GM21528 (cell line): ENCODE measurements at regions not wholly inside any gene's neighbourhood (a gene's known extent, or its start where the extent isn't known, plus 50 kb on each side); places are given as distances from the start of the nearest gene placed in this dataset.
A peak's percentile ranks its signal among the peaks of the same experiment; 100 is the strongest.
"Not testable (repeated sequence)": the region's sequence is repeated elsewhere in the genome, so short reads cannot be mapped to it uniquely, and the experiment has no call there.

Experiments used
- ATAC-seq: cut with Tn5 transposase; IDR thresholded peaks from one replicate; pipeline ENCODE4 v1.9.1; 2021; ENCODE audit warnings: mild to moderate bottlenecking, moderate library complexity; ENCODE audit not compliant: unreplicated experiment, low FRiP score

DNA sequence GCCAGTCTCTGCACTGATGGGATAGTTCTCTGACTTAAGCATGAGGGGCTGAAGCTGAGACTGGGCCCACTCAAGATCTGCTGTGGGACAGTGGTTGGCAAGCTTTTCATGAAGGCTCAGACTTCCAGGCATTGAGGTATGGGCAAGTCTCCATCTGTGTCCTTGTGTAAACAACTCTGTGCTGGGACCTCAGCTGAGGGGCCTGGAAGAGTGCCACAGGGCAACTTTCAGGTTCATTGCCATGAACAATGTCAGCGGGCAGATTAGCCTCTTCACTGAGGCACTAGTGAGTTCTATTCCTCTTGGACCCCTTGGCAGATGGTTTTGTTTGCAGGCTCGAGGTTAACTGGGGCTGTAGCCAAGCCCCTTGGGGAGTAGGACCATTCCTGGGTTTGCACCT is 127.1 kb downstream of the MRPS30 start:
- no peak for ATAC-seq

DNA sequence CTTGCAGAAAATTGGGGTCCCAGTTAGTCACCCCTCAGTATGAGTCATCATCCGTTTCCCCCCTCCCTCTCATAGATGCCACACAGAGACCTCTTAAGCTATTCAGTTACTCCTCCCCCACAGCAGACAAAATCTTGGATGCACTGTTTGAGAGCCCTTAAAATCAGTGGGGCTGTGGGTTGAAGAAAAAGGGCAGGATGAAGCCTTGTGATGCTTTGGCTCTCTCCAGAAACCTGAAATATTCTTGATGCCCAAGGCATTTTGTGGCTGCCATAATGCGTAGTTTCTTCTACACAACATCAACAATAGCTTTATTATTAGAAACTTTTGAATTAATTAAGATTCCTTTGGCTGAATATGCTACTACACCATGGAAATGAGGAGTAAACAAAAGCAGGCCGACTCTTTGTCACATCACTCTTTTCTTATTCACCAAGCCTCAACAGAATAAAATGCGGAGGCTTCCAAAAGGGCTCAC is 133.8 kb downstream of the MRPS30 start:
- ATAC-seq: no peak

DNA sequence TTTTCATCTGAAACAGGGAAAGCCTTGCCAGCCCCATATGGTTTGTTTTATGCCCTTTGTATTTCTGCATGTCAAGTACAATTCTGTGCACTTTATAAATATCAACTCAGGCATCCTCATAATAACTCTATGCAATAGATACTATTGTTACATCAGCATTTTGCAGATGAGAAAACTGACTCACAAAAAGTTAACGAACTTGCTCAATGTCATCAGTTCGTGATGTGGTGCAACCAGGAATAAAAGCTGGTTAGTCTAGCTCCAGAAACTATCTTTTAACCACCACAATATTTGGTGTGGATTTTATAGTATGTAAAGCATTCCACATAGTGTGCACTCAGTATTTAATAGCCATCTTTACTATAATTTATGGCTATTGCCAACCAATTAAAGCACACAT is 134.9 kb downstream of the MRPS30 start:
- ATAC-seq: no peak

- ATAC-seq: no peak
These were observed 137.0 kb downstream of the MRPS30 start for GRCh38 chr5:44945743-44946142.

DNA sequence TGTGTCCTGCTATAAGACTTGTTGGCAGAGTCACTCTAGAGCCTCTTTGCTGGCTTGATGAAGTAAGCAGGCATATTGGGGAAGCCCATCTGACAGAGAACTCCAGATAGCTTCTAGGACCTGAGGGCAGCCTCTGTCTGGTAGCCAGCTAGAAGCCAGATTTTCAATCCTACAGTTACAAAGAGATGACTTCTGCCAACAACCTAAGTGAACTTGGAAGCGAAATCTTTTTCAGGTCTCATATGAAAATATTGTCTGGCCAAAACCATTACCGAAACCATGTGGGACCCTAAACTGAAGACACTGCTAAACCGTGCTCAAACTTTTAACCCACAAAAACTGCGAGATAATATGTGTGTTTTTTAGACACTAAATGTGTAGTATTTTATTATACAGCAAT is 140.9 kb downstream of the MRPS30 start:
- no peak for ATAC-seq

- ATAC-seq: no peak
These were observed 142.6 kb downstream of the MRPS30 start for GRCh38 chr5:44951371-44951770.

DNA sequence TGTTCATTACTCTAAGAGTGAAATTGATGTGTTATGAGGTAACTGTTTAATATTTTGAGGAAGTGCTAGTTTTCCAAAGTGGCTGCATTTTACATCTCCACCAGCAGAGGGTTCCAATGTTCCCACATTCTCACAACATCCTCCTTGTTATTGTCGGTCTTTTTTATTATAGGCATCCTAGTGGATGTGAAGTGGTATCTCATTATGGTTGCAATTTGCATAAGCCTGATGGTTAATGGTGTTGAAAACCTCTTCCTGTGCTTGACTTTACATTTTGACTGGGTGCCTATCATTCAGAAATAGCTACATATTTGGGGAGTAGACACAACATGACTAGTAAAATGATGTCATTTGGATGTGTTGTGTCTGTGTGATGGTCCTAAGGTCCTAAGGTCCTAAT is 143.6 kb downstream of the MRPS30 start:
- peak; percentile 86 for ATAC-seq

DNA sequence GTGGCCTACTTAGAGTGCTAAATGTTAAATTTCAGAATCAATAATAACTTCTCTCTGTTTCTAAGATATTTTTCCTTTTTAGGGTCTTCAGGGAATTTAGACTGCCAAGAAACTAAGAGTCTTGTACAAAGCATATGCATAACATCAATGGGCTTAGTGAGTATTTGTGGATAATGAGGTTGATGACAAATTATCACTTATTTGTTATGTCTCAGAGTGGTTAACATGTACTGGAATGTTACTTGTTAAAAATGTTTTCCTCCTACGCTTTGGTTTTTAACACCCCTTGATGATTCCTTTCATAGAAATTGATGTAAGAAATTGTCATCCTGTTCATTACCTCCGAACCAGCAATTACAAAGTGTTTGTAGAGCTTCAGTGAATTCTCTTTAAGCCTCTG is 144.3 kb downstream of the MRPS30 start:
- no peak for ATAC-seq

- not testable (repeated sequence) for ATAC-seq
These were observed 150.3 kb downstream of the MRPS30 start for GRCh38 chr5:44958943-44959454.

GRCh38 chr5:44969825-44970224 is 161.1 kb downstream of the MRPS30 start:
- no peak for ATAC-seq

- ATAC-seq: not testable (repeated sequence)
These were observed 162.2 kb downstream of the MRPS30 start for GRCh38 chr5:44970963-44971362.

GRCh38 chr5:44974813-44975212 is 166.1 kb downstream of the MRPS30 start:
- no peak for ATAC-seq

DNA sequence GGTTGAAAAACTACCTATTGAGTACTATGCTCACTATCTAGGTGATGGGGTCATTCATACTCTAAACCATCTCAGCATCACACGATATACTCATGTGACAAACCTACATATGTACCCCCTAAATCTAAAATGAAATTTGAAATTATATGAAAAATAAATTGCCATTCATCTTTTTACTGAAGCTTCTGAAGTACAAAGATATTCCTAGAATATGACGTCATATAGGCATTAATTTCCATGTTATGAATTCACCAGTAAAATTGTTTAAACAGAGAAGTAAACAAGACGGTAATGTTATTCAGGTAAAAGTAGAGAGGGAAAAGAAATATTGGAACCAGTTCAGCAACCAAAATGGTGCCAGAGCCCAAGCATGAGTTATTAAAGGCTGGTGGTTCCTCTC is 173.0 kb downstream of the MRPS30 start:
- no peak for ATAC-seq

DNA sequence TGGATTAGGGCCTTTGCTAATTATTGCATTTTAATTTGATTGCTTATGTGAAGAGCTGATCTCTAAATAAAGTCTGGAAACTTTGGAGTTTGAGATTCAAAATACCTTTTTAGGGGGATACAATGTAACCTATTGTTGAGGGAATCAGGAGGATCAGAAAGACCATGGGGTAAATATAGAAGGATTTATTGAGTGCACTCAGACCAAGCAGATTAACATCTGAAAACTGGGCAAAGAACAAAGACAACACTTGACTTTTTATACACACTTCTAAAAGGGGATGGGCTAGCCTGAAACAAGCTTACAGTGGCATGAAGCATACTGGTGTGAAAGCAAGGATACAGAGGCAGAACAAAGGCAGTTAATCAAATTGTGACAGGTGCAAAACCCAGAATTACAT is 174.3 kb downstream of the MRPS30 start:
- no peak for ATAC-seq

- no peak for ATAC-seq
These were observed 178.3 kb downstream of the MRPS30 start for GRCh38 chr5:44987026-44987425.

DNA sequence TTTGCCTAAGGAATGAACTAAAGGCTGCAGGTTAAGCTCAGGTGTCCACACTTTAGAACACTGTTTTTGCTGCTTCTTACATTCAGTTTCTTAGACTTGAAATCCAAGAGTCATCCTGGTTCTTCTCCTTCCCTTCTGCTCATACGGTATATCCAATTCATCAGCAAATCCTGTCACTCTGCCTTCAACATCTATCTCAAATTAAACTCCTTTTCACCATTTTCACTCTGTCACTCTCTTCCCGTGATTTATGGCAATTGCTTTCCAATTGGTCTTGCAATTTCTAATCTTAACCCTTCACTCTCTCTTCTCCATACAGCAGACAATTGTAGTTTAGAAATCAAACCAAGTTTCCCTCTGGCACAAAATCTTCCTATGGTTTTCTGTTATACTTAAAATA is 182.9 kb downstream of the MRPS30 start:
- no peak for ATAC-seq

DNA sequence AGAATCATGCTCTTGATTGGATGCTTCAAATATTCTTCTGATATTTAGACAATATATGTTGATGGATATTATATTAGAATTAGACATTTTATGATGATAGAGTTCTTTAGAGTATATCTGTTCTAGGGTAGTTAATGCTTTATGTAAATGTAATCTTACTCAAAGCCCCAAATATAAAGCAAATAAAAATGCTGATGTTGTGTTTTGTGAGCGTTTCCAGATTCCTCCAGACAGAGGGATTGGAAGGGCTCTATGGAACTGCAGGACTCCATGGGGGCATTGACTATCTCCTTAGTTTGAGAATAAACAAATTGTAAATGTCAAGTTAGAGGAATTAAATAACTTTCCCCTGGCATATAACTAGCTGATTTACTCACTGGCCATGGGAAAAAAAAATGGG is 184.5 kb downstream of the MRPS30 start:
- ATAC-seq: no peak

GRCh38 chr5:44997506-44997905 is 188.8 kb downstream of the MRPS30 start:
- ATAC-seq: no peak

GRCh38 chr5:45007102-45007501 is 198.4 kb downstream of the MRPS30 start:
- ATAC-seq: not testable (repeated sequence)

GRCh38 chr5:45017568-45017967 is 208.8 kb downstream of the MRPS30 start:
- no peak for ATAC-seq

- ATAC-seq: no peak
These were observed 220.8 kb downstream of the MRPS30 start for GRCh38 chr5:45029553-45029952.

DNA sequence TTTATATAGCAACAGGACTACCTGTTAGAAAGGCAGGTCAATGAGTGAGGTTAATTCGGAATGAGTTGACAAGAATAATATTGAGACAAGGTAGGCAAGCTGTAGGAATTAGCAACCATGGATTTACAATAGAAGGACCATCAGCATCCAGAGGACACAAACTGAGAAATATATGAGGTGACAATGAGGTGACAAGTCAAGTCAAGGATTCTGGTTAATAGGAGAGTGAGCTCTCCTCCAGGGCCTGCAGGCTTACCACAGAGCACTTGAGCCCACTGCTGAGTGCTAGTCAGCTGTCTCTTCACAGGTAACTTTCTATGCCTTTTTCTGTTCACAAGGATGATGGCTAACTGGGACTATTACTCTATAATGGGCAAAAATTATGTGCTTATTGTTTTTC is 227.2 kb downstream of the MRPS30 start:
- ATAC-seq: no peak

- ATAC-seq: no peak
These were observed 229.2 kb downstream of the MRPS30 start for GRCh38 chr5:45037927-45038326.
